ENCODE measurements at regions not wholly inside any gene's neighbourhood (a gene's known extent, or its start where the extent isn't known, plus 50 kb on each side); places are given as distances from the start of the nearest gene placed in this dataset.

- TF ChIP-seq POLR2AphosphoS5 (IDR thresholded peaks at IDR 0.05), result no peak
- no peak for TF ChIP-seq CTCF (IDR thresholded peaks at IDR 0.05)
- no peak for TF ChIP-seq POLR2A (IDR thresholded peaks at IDR 0.05)
Measured at GRCh38 chr6:62523630-62524029, 237.6 kb upstream of the KHDRBS2 start.
